H1 (cell line): ENCODE measurements at regions not wholly inside any gene's neighbourhood (a gene's known extent, or its start where the extent isn't known, plus 50 kb on each side); places are given as distances from the start of the nearest gene placed in this dataset.

Experiments used
- CTCF ChIA-PET: fragments of 300-600 bp; sonication (Branson Sonifier 250); formaldehyde crosslinking; loops from one replicate; lab custom pipeline; 2021; ENCODE audit not compliant: partially characterized antibody; lab: Charles Lee
- POLR2A ChIA-PET: fragments of 300-600 bp; sonication (Branson Sonifier 250); formaldehyde crosslinking; loops from one replicate; lab custom pipeline; 2021; ENCODE audit warnings: inconsistent platforms; ENCODE audit not compliant: partially characterized antibody; lab: Charles Lee
- DNase-seq, 2 experiments: peaks; one replicate each; pipeline versions ENCODE4 v3.0.0 to v3.0.0-alpha.2; 2010 to 2022; ENCODE audit warnings: low spot score in 2 of 2, low read depth in 1 of 2, mixed read lengths in 1 of 2
- FAIRE-seq: peaks from 2 replicates; lab custom pipeline; 2011; peaks lifted over from hg19 to GRCh38; lab: Jason Lieb, UNC
- H2AFZ ChIP-seq: 2 replicates; pipeline ENCODE4 v1.8.1; 2012; ENCODE audit warnings: low read length, inconsistent platforms
- H2AK5ac ChIP-seq: 2 replicates; pipeline ENCODE4 v1.6.1; 2013; ENCODE audit warnings: low read depth, low read length
- H2BK120ac ChIP-seq: replicated peaks from 2 replicates; pipeline ENCODE3; 2013; ENCODE audit warnings: low read depth, low read length, inconsistent platforms
- H2BK12ac ChIP-seq: 2 replicates; pipeline ENCODE4 v1.6.1; 2013; ENCODE audit warnings: low read depth, low read length
- H2BK15ac ChIP-seq: 2 replicates; pipeline ENCODE4 v1.6.1; 2013; ENCODE audit warnings: low read length
- H2BK20ac ChIP-seq: 2 replicates; pipeline ENCODE4 v1.6.1; 2013; ENCODE audit warnings: low read length
- H2BK5ac ChIP-seq: 2 replicates; pipeline ENCODE4 v1.6.1; 2013; ENCODE audit warnings: low read depth, low read length
- H3K14ac ChIP-seq: 2 replicates; pipeline ENCODE4 v1.6.1; 2013; ENCODE audit warnings: inconsistent platforms; ENCODE audit not compliant: insufficient read length
- H3K18ac ChIP-seq: 2 replicates; pipeline ENCODE4 v1.6.1; 2013; ENCODE audit warnings: low read length; ENCODE audit errors: extremely low read depth
- H3K23ac ChIP-seq: 2 replicates; pipeline ENCODE4 v1.6.1; 2013; ENCODE audit warnings: inconsistent platforms; ENCODE audit not compliant: insufficient read length
- H3K23me2 ChIP-seq: 2 replicates; pipeline ENCODE4 v1.6.1; 2013; ENCODE audit warnings: low read depth, low read length
- H3K27ac ChIP-seq: 2 replicates; pipeline ENCODE4 v1.6.1; 2011; ENCODE audit warnings: low read depth, low read length, inconsistent platforms
- H3K27me3 ChIP-seq, 4 experiments: replicated peaks in 1 of 4; 1 replicate in 1 of 4; 2 replicates in 3 of 4; pipeline versions ENCODE4 v1.6.1 to v1.8.1; 2011 to 2013; ENCODE audit warnings: low read length in 3 of 4, mild to moderate bottlenecking in 3 of 4, inconsistent platforms in 2 of 4, mixed read lengths in 2 of 4, moderate library complexity in 1 of 4; ENCODE audit not compliant: control insufficient read depth in 3 of 4, insufficient read depth in 3 of 4; ENCODE audit errors: extremely low read depth in 1 of 4
- H3K36me3 ChIP-seq, 4 experiments: 2 replicates each; pipeline versions ENCODE4 v1.6.1 to v1.8.1; 2011 to 2013; ENCODE audit warnings: mild to moderate bottlenecking in 4 of 4, low read length in 3 of 4, moderate library complexity in 2 of 4, control low read depth in 1 of 4, inconsistent platforms in 1 of 4; ENCODE audit not compliant: insufficient read depth in 4 of 4, control insufficient read depth in 2 of 4
- H3K4ac ChIP-seq: replicated peaks from 2 replicates; pipeline ENCODE3; 2013; ENCODE audit warnings: low read length, low read depth, mixed read lengths, inconsistent platforms; ENCODE audit not compliant: insufficient read length
- H3K4me1 ChIP-seq, 4 experiments: replicated peaks in 1 of 4; 1 replicate in 1 of 4; 2 replicates in 3 of 4; pipeline versions ENCODE4 v1.6.1 to v1.8.1; 2011 to 2013; ENCODE audit warnings: low read length in 3 of 4, inconsistent platforms in 2 of 4, mixed read lengths in 1 of 4; ENCODE audit not compliant: insufficient read depth in 4 of 4, control insufficient read depth in 3 of 4
- H3K4me2 ChIP-seq, 2 experiments: 2 replicates each; pipeline versions ENCODE4 v1.6.1 to v1.8.1; 2011 to 2013; ENCODE audit warnings: low read depth in 2 of 2, low read length in 2 of 2, control low read depth in 1 of 2, inconsistent platforms in 1 of 2, mild to moderate bottlenecking in 1 of 2; ENCODE audit not compliant: insufficient read depth in 1 of 2
- H3K4me3 ChIP-seq, 4 experiments: fragments of 200-600, 300-600 bp in 1 of 4; sonication (generic), shearing (Covaris generic), sonication (Bioruptor Twin) in 1 of 4; 2 replicates each; pipeline versions ENCODE4 v1.5.1 to v1.8.1; 2011 to 2016; ENCODE audit warnings: low read length in 4 of 4, low read depth in 3 of 4, control low read depth in 2 of 4, inconsistent platforms in 2 of 4, mild to moderate bottlenecking in 2 of 4, mixed read lengths in 1 of 4, moderate library complexity in 1 of 4; ENCODE audit not compliant: insufficient read depth in 2 of 4; ENCODE audit errors: extremely low read depth in 1 of 4
- H3K56ac ChIP-seq: replicated peaks from 2 replicates; pipeline ENCODE3; 2013; ENCODE audit warnings: low read depth, mild to moderate bottlenecking, mixed read lengths, low read length, inconsistent platforms; ENCODE audit not compliant: insufficient read length
- H3K79me1 ChIP-seq: 2 replicates; pipeline ENCODE4 v1.6.1; 2013; ENCODE audit warnings: low read depth, low read length, control low read depth
- H3K79me2 ChIP-seq, 2 experiments: 2 replicates each; pipeline versions ENCODE4 v1.6.1 to v1.8.1; 2012 to 2013; ENCODE audit warnings: low read length in 2 of 2, mild to moderate bottlenecking in 2 of 2, inconsistent platforms in 1 of 2; ENCODE audit not compliant: insufficient read depth in 2 of 2, control insufficient read depth in 1 of 2
- H3K9ac ChIP-seq, 4 experiments: replicated peaks in 1 of 4; 1 replicate in 1 of 4; 2 replicates in 3 of 4; pipeline versions ENCODE4 v1.6.1 to v1.8.1; 2011 to 2013; ENCODE audit warnings: low read depth in 3 of 4, low read length in 3 of 4, control low read depth in 2 of 4, mild to moderate bottlenecking in 2 of 4, moderate library complexity in 2 of 4, inconsistent platforms in 1 of 4; ENCODE audit errors: extremely low read depth in 1 of 4
- H3K9me3 ChIP-seq, 2 experiments: 2 replicates each; pipeline versions ENCODE4 v1.6.1 to v1.8.1; 2012 to 2013; ENCODE audit warnings: mild to moderate bottlenecking in 2 of 2, moderate library complexity in 2 of 2, control low read depth in 1 of 2, inconsistent platforms in 1 of 2, low read depth in 1 of 2, low read length in 1 of 2, mixed read lengths in 1 of 2; ENCODE audit not compliant: insufficient read depth in 2 of 2
- H4K20me1 ChIP-seq, 2 experiments: replicated peaks in 1 of 2; 2 replicates each; pipeline versions ENCODE3 to v1.8.1; 2011 to 2013; ENCODE audit warnings: inconsistent platforms in 2 of 2, low read length in 2 of 2, mild to moderate bottlenecking in 1 of 2; ENCODE audit not compliant: insufficient read depth in 2 of 2, control insufficient read depth in 1 of 2
- H4K5ac ChIP-seq: 2 replicates; pipeline ENCODE4 v1.6.1; 2013; ENCODE audit warnings: low read length, low read depth, mixed read lengths, inconsistent platforms; ENCODE audit not compliant: insufficient read length
- H4K8ac ChIP-seq: 2 replicates; pipeline ENCODE4 v1.8.0; 2013; ENCODE audit warnings: mild to moderate bottlenecking, moderate library complexity, low read length, inconsistent platforms; ENCODE audit not compliant: insufficient read depth; ENCODE audit errors: extremely low read depth
- H4K91ac ChIP-seq: replicated peaks from 2 replicates; pipeline ENCODE3; 2013; ENCODE audit warnings: low read length, mixed read lengths, inconsistent platforms; ENCODE audit not compliant: insufficient read length
- BACH1 ChIP-seq: IDR thresholded peaks from 2 replicates; pipeline ENCODE4 v1.6.1; 2012; ENCODE audit warnings: low read length, improper control_type of control experiment
- CHD2 ChIP-seq: IDR thresholded peaks from 2 replicates; pipeline ENCODE4 v1.6.1; 2012; ENCODE audit warnings: low read length, improper control_type of control experiment
- CREB1 ChIP-seq: IDR thresholded peaks from 2 replicates; pipeline ENCODE4 v1.6.1; 2012; ENCODE audit warnings: inconsistent platforms
- FOSL1 ChIP-seq: IDR thresholded peaks from 2 replicates; pipeline ENCODE4 v1.6.1; 2011; ENCODE audit warnings: mild to moderate bottlenecking, low read depth, low read length, moderate library complexity; ENCODE audit not compliant: insufficient read depth
- GTF2F1 ChIP-seq: IDR thresholded peaks from 2 replicates; pipeline ENCODE4 v1.6.1; 2012; ENCODE audit warnings: low read depth, low read length, improper control_type of control experiment, borderline replicate concordance
- JUN ChIP-seq: IDR thresholded peaks from 2 replicates; pipeline ENCODE4 v1.6.1; 2011; ENCODE audit warnings: low read depth, mild to moderate bottlenecking, improper control_type of control experiment, low read length
- JUND ChIP-seq: IDR thresholded peaks from 2 replicates; pipeline ENCODE4 v1.6.1; 2011; ENCODE audit warnings: mild to moderate bottlenecking, improper control_type of control experiment, low read length
- MAFK ChIP-seq: IDR thresholded peaks from 2 replicates; pipeline ENCODE4 v1.6.1; 2012; ENCODE audit warnings: low read depth, mild to moderate bottlenecking, improper control_type of control experiment, low read length
- RAD21 ChIP-seq, 2 experiments: IDR thresholded peaks in 1 of 2; conservative IDR thresholded peaks in 1 of 2; 2 replicates each; pipeline ENCODE4 v1.6.1; 2011; ENCODE audit warnings: low read depth in 2 of 2, low read length in 2 of 2, improper control_type of control experiment in 1 of 2, inconsistent platforms in 1 of 2, mild to moderate bottlenecking in 1 of 2, moderate library complexity in 1 of 2
- RNF2 ChIP-seq: fragments of 200-900, 300-1000 bp; sonication (generic); IDR thresholded peaks from 2 replicates; pipeline ENCODE4 v1.7.1; 2016; ENCODE audit warnings: borderline replicate concordance, low read depth, mild to moderate bottlenecking, antibody characterized with exemption, low read length; ENCODE audit not compliant: poor library complexity, severe bottlenecking; ENCODE audit errors: missing control alignments
- SIN3A ChIP-seq, 2 experiments: IDR thresholded peaks in 1 of 2; conservative IDR thresholded peaks in 1 of 2; 2 replicates each; pipeline ENCODE4 v1.6.1; 2011 to 2012; ENCODE audit warnings: low read length in 2 of 2, improper control_type of control experiment in 1 of 2, low read depth in 1 of 2, mild to moderate bottlenecking in 1 of 2
- SP2 ChIP-seq: IDR thresholded peaks from 2 replicates; pipeline ENCODE4 v1.6.1; 2012; ENCODE audit warnings: mild to moderate bottlenecking, low read length, inconsistent platforms
- SP4 ChIP-seq: IDR thresholded peaks from 2 replicates; pipeline ENCODE4 v1.6.1; 2012; ENCODE audit warnings: low read length, inconsistent platforms
- TAF1 ChIP-seq: IDR thresholded peaks from 2 replicates; pipeline ENCODE4 v1.6.1; 2011; ENCODE audit warnings: mild to moderate bottlenecking, low read depth, low read length
- TCF12 ChIP-seq: IDR thresholded peaks from 2 replicates; pipeline ENCODE4 v1.6.1; 2011; ENCODE audit warnings: low read depth, mild to moderate bottlenecking, low read length
- YY1 ChIP-seq: IDR thresholded peaks from 2 replicates; pipeline ENCODE4 v1.6.1; 2011; ENCODE audit warnings: low read depth, mild to moderate bottlenecking, low read length

DNA sequence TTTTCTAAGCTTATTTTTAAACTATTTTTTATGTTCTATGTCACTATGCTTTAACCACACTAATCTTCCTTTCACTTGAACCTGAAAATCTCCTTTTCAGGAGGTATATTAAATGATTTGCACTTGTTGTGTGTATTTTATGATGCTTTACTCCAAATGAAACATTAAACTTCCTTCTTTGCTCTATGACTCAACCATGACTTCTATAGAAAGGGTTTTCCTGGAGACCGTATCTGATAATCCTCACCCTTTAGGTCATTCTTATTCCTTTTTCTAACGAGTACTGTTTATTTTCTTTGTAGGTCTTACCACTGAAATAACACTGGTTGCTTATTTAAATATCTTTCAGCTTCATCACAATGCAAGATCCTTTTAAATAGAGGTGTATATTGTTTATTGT, 1163.2 kb downstream of the PCDH18 start (continued):
- TF ChIP-seq SP4, result no peak

DNA sequence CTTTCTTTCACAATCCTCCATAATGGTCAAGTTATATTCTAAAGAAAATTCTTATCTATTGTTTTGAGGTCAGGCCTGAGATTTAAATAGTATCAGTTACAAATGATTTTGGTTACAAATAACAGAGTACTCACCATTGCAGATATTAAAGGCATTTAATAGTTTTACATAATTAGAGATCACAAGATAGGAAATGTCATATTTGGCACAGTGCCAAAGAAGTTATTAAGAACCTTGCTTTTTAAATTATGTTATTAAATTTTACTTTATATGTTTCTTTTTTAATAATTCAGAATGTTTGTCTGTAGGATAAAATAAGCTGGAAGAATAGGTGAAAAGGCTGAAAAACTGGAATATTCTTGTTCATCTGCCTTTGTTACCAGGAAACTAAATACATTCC, 1174.7 kb downstream of the PCDH18 start:
- Histone ChIP-seq H3K27me3 (no peaks in the 10 kb centered on the region), H2BK15ac (no peak overlapping the region), H3K79me2 (no peaks in the 10 kb centered on the region), H3K9me3 (no peaks in the 10 kb centered on the region), H3K56ac (no peak overlapping the region), H4K20me1 (no peaks in the 10 kb centered on the region), H3K27ac (no peak overlapping the region), H3K4me1 (no peaks in the 10 kb centered on the region), H2BK120ac (no peak overlapping the region), H2BK20ac (no peak overlapping the region), H3K23me2 (no peaks in the 10 kb centered on the region), H4K91ac (no peak overlapping the region), H4K5ac (no peak overlapping the region), H3K79me1 (no peaks in the 10 kb centered on the region), H2AK5ac (no peak overlapping the region), H3K14ac (no peak overlapping the region), H3K36me3 (no peaks in the 10 kb centered on the region), H2BK12ac (no peak overlapping the region), H3K18ac (no peak overlapping the region), H3K4me2 (no peak overlapping the region), H3K4me3 (no peak overlapping the region), H2AFZ (no peak overlapping the region), H3K4ac (no peak overlapping the region), H3K9ac (no peak overlapping the region), H4K8ac (no peak overlapping the region), H3K23ac (no peak overlapping the region), H2BK5ac (no peak overlapping the region)
- POLR2A ChIA-PET, result no interaction called here
- CTCF ChIA-PET, result no interaction called here
- DNase-seq (no peak), FAIRE-seq (no peak)
- TF ChIP-seq MAFK (no peak), JUN (no peak), RAD21 (IDR thresholded peaks at IDR 0.05 in 1 of 2, conservative IDR thresholded peaks at IDR 0.05 in 1 of 2; ENCODE audit: low read depth in 2 of 2, low read length in 2 of 2) (no peak), FOSL1 (no peak), BACH1 (no peak), SP2 (no peak), CHD2 (no peak), SIN3A (conservative IDR thresholded peaks at IDR 0.05 in 1 of 2, IDR thresholded peaks at IDR 0.05 in 1 of 2; ENCODE audit: low read depth in 1 of 2, low read length in 2 of 2) (no peak), RNF2 (no peak), CREB1 (no peak), TAF1 (no peak), JUND (no peak), GTF2F1 (no peak), TCF12 (no peak), YY1 (no peak)
